Right kidney (tissue), 1 donor: ENCODE measurements at regions not wholly inside any gene's neighbourhood (a gene's known extent, or its start where the extent isn't known, plus 50 kb on each side); places are given as distances from the start of the nearest gene placed in this dataset.
A peak's percentile ranks its signal among the peaks of the same experiment; 100 is the strongest.
"Not testable (repeated sequence)": the region's sequence is repeated elsewhere in the genome, so short reads cannot be mapped to it uniquely, and the experiment has no call there.

Source experiments
- DNase-seq: peaks from one replicate; pipeline ENCODE4 v3.0.0-alpha.2; 2016

- DNase-seq = no peak
Measured at GRCh38 chr3:72660270-72661114, 187.8 kb downstream of the SHQ1 start.

- DNase-seq = no peak
Measured at GRCh38 chr3:72659596-72659995, 188.6 kb downstream of the SHQ1 start.

- DNase-seq = no peak
Measured at GRCh38 chr3:72659188-72659587, 189.1 kb downstream of the SHQ1 start.

DNA sequence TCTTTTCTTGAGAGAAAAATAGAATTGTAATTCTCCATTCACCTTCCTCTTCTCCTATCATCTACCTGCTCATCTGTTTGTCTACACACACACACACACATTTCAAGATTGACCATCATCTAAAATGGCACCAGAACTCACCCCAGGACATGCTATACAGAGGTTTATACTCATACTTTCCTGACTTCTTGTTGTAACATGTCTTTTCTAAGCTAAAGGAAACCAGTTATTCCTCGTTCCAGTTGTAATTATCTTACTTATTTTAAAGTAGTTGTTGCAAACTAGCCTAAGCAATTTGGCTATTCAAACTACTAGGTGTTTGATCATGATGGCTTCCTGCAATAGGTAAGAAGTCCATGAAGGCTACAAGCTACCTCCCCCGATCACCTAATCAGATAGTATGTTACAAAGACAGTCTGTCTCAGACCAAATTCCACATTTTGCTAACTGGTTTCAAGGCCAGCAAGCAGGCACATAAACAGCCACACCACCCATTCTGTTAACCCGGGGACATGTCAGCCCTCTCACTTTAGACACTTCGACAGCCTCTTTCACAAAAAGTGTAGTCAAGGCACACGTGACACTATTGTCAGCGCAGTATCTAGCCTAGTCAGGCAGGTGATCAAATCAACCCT is 189.7 kb downstream of the SHQ1 start:
- DNase-seq = no peak

DNA sequence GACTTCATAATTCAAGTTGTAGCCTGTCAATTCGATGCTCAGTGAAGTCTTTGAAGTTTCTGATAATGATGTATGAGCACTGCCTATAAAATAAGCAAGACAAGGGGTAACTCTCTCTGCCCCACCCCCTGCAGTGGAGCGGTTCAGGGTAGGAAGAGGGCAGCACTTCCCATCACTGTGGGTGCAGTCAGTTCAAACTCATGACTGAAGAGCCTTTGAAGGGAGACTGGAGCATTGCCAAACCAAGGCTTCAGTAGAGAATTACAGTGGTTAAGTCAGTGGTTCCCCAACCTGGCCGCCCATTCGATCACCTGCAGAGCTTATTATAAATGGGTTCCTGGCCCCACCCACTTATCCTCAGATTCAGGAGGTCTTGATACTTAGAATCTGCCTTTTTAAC is 190.6 kb downstream of the SHQ1 start:
- no peak for DNase-seq

- no peak for DNase-seq
Measured at GRCh38 chr3:72655723-72656122, 192.5 kb downstream of the SHQ1 start.

GRCh38 chr3:72655131-72655551 is 193.1 kb downstream of the SHQ1 start:
- peak; percentile 39 for DNase-seq

- DNase-seq = no peak
Measured at GRCh38 chr3:72652395-72652794, 195.8 kb downstream of the SHQ1 start.

- DNase-seq = no peak
Measured at GRCh38 chr3:72651498-72651897, 196.7 kb downstream of the SHQ1 start.

DNA sequence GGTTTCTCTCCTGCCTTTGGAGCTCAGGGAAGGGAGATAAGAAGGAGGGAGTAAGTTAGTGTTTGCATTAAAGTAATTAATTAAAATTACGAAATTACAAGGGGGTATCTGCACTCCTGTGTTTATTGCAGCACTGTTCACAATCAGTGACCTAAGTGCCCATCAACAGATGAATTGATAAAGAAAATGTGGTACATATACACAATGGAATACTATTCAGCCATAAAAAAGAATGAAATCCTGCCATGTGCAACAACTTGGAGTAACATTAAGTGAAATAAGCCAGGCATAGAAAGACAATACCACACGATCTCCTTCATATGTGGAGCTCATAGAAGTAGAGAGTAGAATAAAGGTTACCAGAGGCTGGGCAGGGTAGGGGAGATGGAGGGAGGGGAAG is 202.0 kb downstream of the SHQ1 start:
- DNase-seq = no peak

DNA sequence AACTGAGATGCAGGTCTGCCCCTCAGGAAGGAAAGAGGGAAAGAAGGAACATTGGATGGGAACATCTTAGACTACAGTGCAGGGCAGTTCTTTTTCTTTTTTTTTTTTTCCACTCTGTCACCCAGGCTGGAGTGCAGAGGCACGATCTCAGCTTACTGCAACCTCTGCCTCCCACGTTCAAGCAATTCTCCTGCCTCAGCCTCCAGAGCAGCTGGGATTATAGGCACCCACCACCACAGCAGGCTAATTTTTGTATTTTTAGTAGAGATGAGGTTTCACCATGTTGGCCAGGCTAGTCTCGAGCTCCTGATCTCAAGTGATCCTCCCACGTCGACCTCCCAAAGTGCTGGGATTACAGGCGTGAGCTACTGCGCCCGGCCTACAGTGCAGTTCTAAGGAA is 204.6 kb downstream of the SHQ1 start:
- not testable (repeated sequence) for DNase-seq

- no peak for DNase-seq
Measured at GRCh38 chr3:72641684-72642083, 206.6 kb downstream of the SHQ1 start.

- no peak for DNase-seq
Measured at GRCh38 chr3:72641072-72641471, 207.2 kb downstream of the SHQ1 start.

GRCh38 chr3:72636969-72637597 is 211.2 kb downstream of the SHQ1 start:
- no peak for DNase-seq

DNA sequence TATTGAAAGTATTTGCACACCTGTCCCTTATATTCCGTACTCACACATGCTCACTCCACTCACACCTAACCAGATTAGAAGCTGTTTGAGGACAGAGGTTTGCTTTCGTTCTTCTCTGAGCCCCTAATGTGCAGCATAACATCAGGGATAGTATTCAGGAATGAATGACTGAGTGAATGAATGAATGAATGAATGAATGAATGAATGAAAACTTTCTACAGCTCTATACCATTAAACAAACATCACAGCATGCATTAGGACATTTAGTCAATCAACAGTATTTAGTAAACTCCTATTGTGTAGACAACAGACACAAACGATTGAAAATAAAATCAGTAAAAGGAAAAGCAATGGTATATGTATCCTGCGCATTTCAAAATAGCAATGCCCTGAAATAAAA is 212.7 kb downstream of the SHQ1 start:
- no peak for DNase-seq

DNA sequence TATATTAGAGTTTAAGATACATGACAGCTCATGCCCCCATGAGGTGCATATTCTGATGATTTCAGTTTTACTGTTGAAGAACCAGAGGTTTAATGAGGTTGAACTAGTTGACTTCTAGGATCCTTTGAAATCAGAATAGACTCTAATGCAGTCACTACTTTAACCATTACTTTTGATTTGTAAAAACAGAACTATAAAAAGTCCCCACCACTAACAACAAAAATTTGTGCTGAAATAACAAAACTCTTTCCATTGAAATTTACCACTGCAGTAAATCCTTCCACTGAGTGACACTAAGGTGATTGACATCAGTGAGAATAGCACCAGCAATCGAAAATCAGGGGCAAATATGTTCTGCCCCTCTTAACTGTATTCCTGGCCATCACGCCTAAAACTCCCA is 214.1 kb downstream of the SHQ1 start:
- no peak for DNase-seq

GRCh38 chr3:72633534-72633933 is 214.7 kb downstream of the SHQ1 start:
- no peak for DNase-seq

DNA sequence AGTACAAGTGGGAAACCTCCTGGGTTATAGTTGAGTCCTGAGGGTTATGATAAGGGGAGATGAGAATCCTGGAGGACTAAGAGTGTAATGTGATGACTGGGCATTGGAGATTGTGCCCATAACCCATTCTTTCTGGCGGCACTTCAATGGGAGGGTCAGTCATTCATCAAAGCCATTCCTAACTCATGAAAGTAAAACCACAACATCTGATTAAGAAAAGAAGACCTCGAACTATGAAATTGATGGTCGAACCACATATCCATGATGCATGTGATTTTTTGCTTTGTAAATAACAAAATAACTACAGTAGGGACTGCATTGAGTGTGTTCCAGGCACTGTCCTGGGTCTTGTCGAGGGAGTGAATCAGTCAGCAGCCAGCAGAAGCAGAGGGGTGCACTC is 215.1 kb downstream of the SHQ1 start:
- no peak for DNase-seq

DNA sequence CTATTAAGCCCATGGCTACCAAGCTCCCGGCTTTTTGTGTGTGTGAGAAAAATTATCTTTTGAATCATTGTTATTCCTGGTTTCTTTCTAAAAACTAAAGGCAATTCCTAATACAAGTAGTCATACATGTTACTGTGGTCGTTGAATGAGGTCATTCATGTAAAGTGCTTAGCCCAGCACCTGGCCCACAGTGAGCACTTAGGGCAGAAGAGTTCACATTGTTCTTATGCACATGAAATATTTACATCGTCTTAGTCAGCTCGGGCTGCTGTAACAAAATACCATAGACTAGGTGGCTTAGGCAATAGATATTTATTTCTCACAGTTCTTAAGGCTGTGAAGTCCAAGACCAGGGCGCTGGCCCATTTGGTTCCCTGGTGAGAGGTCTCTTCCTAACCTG is 216.1 kb downstream of the SHQ1 start:
- no peak for DNase-seq

DNA sequence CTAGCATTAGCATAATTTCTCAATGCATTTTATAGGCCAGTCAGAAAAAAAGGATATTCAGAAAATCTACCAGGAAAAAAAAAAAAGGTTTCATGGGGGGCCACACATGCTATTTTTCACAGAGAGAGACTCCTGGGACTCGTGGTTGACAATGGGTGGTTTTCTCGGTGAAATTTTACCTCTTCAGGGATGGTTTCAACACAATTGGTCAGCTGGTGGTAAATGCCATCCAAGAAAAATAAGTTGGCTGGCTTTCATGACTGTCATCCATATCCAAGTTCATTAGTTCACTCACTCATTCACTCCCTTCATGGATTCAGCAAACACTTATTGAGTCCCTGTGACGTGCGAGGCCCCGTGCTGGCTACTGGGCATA is 217.3 kb downstream of the SHQ1 start:
- no peak for DNase-seq

DNA sequence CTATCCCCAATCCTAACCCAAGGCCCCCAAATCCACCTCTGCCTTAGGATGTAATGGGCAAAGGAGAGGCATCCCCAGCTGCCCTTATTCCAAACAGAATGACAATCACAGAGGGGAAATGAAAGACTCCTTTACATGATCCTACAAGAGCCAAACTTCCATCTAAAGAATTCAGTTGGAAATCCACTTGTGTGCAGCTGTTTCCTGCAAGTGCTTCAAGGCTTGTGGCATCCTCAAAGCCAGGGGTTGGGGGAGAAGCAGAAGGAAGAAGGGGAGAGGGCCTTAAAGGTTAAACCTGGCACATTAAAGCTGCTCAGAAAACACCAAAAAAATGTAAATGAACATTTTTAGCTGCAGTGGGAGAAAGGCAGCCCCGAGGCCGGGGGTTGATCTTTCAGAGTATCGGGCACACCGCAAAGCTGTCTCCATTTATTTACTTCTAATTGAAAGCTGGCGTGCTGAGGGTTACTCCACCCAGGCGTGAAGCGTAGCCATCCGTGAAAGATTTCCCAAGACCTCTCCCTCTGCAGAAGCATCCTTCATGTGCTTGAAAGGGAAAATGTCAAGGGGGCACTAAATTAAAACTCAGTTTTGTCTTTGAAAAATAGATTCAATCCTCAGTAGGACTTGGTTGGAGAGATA is 217.8 kb downstream of the SHQ1 start:
- DNase-seq = no peak

DNA sequence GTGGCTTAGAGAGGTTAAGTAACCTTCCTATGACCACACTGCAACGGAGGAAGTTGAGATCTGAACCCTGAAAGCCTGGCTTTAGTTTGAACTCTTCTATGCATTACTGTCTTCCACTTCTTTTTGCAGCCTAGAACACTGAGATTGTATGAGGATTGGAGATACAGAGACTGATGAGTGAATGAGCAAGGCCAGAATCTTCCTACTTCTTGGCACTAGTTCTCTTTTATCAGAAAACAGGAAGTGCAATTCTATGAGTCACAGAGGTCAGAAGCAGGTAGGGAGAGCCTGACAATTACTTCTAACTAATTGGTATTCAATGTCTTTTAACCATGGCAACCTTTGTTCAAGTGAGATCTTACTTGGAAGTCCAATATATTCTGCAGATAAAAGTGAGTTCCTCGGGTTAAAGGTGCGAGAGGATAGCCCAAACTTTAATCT is 219.0 kb downstream of the SHQ1 start:
- no peak for DNase-seq

- no peak for DNase-seq
Measured at GRCh38 chr3:72628065-72628464, 220.2 kb downstream of the SHQ1 start.
